ENCODE measurements at regions not wholly inside any gene's neighbourhood (a gene's known extent, or its start where the extent isn't known, plus 50 kb on each side); places are given as distances from the start of the nearest gene placed in this dataset.

- no peak for TF ChIP-seq CTCF (conservative IDR thresholded peaks at IDR 0.05 in 1 of 2, IDR thresholded peaks at IDR 0.05 in 1 of 2; ENCODE audit: low read depth in 1 of 2, low read length in 2 of 2)
- TF ChIP-seq EZH2 (IDR thresholded peaks at IDR 0.05; ENCODE audit: low read length, missing control alignments) = no peak
These were observed 265.8 kb upstream of the TNRC6C start for GRCh38 chr17:77692571-77693161.
